ENCODE measurements at regions not wholly inside any gene's neighbourhood (a gene's known extent, or its start where the extent isn't known, plus 50 kb on each side); places are given as distances from the start of the nearest gene placed in this dataset.
"Not testable (repeated sequence)": the region's sequence is repeated elsewhere in the genome, so short reads cannot be mapped to it uniquely, and the experiment has no call there.

GRCh38 chr7:52410032-52410431, 625.4 kb upstream of the POM121L12 start:
- DNase-seq (ENCODE audit: low read depth in 4 of 4, low spot score in 3 of 4), result no peak

GRCh38 chr7:52406808-52407207, 628.6 kb upstream of the POM121L12 start:
- no peak for DNase-seq (ENCODE audit: low read depth in 4 of 4, low spot score in 3 of 4)

- no peak for DNase-seq (ENCODE audit: low read depth in 4 of 4, low spot score in 3 of 4)
These were observed 652.7 kb upstream of the POM121L12 start for GRCh38 chr7:52382731-52383130.

- DNase-seq (ENCODE audit: low read depth in 4 of 4, low spot score in 3 of 4), result no peak
These were observed 665.5 kb upstream of the POM121L12 start for GRCh38 chr7:52369922-52370321.

GRCh38 chr7:52365349-52365748, 670.1 kb upstream of the POM121L12 start:
- DNase-seq (ENCODE audit: low read depth in 4 of 4, low spot score in 3 of 4), result no peak

- DNase-seq (ENCODE audit: low read depth in 4 of 4, low spot score in 3 of 4), result no peak
These were observed 672.9 kb upstream of the POM121L12 start for GRCh38 chr7:52362521-52362920.

- no peak for DNase-seq (ENCODE audit: low read depth in 4 of 4, low spot score in 3 of 4)
These were observed 674.9 kb upstream of the POM121L12 start for GRCh38 chr7:52360541-52360940.

- DNase-seq (ENCODE audit: low read depth in 4 of 4, low spot score in 3 of 4), result peak in 3 of 4 donors; percentile 1 to 2 (median 2)
These were observed 680.4 kb upstream of the POM121L12 start for GRCh38 chr7:52355053-52355452.

GRCh38 chr7:52352013-52352981, 683.1 kb upstream of the POM121L12 start:
- DNase-seq (ENCODE audit: low read depth in 4 of 4, low spot score in 3 of 4), result no peak

- no peak for DNase-seq (ENCODE audit: low read depth in 4 of 4, low spot score in 3 of 4)
These were observed 691.4 kb upstream of the POM121L12 start for GRCh38 chr7:52344015-52344414.

- no peak for DNase-seq (ENCODE audit: low read depth in 4 of 4, low spot score in 3 of 4)
These were observed 695.4 kb upstream of the POM121L12 start for GRCh38 chr7:52340067-52340466.

- not testable (repeated sequence) for DNase-seq (ENCODE audit: low read depth in 4 of 4, low spot score in 3 of 4)
These were observed 707.1 kb upstream of the POM121L12 start for GRCh38 chr7:52328328-52328727.

GRCh38 chr7:52325237-52325636, 710.2 kb upstream of the POM121L12 start:
- DNase-seq (ENCODE audit: low read depth in 4 of 4, low spot score in 3 of 4), result no peak

- no peak for DNase-seq (ENCODE audit: low read depth in 4 of 4, low spot score in 3 of 4)
These were observed 712.2 kb upstream of the POM121L12 start for GRCh38 chr7:52323202-52323746.

GRCh38 chr7:52320610-52321009, 714.8 kb upstream of the POM121L12 start:
- DNase-seq (ENCODE audit: low read depth in 4 of 4, low spot score in 3 of 4), result no peak

GRCh38 chr7:52317921-52318320, 717.5 kb upstream of the POM121L12 start:
- no peak for DNase-seq (ENCODE audit: low read depth in 4 of 4, low spot score in 3 of 4)

GRCh38 chr7:52311886-52312285, 723.5 kb upstream of the POM121L12 start:
- DNase-seq (ENCODE audit: low read depth in 4 of 4, low spot score in 3 of 4), result no peak

GRCh38 chr7:52309631-52310030, 725.8 kb upstream of the POM121L12 start:
- no peak for DNase-seq (ENCODE audit: low read depth in 4 of 4, low spot score in 3 of 4)

GRCh38 chr7:52302765-52303520, 732.5 kb upstream of the POM121L12 start:
- DNase-seq (ENCODE audit: low read depth in 4 of 4, low spot score in 3 of 4), result no peak

- no peak for DNase-seq (ENCODE audit: low read depth in 4 of 4, low spot score in 3 of 4)
These were observed 738.3 kb upstream of the POM121L12 start for GRCh38 chr7:52297128-52297527.

- DNase-seq (ENCODE audit: low read depth in 4 of 4, low spot score in 3 of 4), result no peak
These were observed 740.5 kb upstream of the POM121L12 start for GRCh38 chr7:52294942-52295341.

All from right renal pelvis (tissue), 4 donors.